Transverse colon (tissue), 3 donors: ENCODE measurements at regions not wholly inside any gene's neighbourhood (a gene's known extent, or its start where the extent isn't known, plus 50 kb on each side); places are given as distances from the start of the nearest gene placed in this dataset.

ENCODE experiments used
- EP300 ChIP-seq: sonication (generic); formaldehyde crosslinking; IDR thresholded peaks from one replicate; pipeline ENCODE4 v1.6.1; 2017; ENCODE audit warnings: antibody characterized with exemption, low read depth
- POLR2AphosphoS5 ChIP-seq, 3 donors: sonication (generic); formaldehyde crosslinking; IDR thresholded peaks; one replicate each; pipeline ENCODE4 v1.6.1; 2016; ENCODE audit warnings: antibody characterized with exemption in 3 of 3

DNA sequence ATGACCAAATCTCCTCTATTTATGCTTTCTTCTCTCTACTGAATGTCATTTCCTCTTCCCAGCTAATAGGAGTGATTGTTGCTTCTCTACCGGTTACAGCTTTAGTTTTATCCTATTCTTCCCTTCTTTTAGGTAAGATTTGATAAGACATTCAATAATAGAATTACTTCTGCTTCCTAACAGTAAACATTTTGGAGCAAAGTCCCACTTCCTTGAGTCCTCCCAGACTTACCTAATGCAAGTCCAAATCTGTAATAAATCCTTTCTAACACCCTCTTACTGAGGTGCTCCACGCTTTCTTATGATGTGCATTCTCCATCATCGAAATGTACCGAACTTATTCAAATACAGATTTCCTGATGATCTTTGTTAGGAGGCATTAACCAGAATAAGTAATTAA lies 79.2 kb upstream of the GPM6A start:
- no peak for TF ChIP-seq POLR2AphosphoS5 (IDR thresholded peaks at IDR 0.05)
- TF ChIP-seq EP300 = no peak
